GM19467 (cell line): ENCODE measurements at regions not wholly inside any gene's neighbourhood (a gene's known extent, or its start where the extent isn't known, plus 50 kb on each side); places are given as distances from the start of the nearest gene placed in this dataset.
"Not testable (repeated sequence)": the region's sequence is repeated elsewhere in the genome, so short reads cannot be mapped to it uniquely, and the experiment has no call there.

Experiments used
- ATAC-seq: cut with Tn5 transposase; IDR thresholded peaks from one replicate; pipeline ENCODE4 v1.9.1; 2021; ENCODE audit warnings: mild to moderate bottlenecking, moderate library complexity; ENCODE audit not compliant: unreplicated experiment

DNA sequence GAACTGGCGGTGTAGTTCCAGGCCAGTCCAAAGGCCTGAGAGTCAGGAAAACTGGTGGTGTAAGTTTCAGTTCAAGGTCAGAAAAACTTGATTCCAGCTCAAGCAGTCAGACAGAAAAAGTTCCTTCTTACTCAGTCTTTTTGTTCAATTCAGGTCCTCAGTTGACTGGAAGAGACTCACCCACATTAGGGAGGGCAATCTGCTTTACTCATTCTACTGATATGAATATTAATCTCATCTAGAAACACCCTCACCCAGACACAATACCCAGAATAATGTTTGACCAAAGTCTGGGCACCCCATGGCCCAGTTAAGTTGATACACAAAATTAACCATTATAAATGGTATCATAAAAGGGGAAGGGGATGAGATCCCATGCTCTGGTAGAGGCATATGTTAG is 50.1 kb upstream of the LTA4H start:
- no peak for ATAC-seq

DNA sequence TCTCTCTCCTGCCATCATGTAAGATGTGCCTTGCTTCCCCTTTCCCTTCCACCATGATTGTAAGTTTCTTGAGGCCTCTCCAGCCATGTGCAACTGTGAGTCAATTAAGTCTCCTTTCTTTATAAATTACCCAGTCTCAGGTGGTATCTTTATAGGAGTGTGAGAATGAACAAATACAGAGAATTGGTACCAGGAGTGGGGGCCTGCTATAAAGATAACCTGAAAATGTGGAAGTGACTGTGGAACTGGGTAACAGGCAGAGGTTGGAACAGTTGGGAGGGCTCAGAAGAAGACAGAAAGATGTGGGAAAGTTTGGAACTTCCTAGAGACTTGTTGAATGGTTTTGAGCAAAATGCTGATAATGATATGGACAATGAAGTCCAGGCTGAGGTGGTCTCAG is 50.8 kb upstream of the LTA4H start:
- ATAC-seq: not testable (repeated sequence)

DNA sequence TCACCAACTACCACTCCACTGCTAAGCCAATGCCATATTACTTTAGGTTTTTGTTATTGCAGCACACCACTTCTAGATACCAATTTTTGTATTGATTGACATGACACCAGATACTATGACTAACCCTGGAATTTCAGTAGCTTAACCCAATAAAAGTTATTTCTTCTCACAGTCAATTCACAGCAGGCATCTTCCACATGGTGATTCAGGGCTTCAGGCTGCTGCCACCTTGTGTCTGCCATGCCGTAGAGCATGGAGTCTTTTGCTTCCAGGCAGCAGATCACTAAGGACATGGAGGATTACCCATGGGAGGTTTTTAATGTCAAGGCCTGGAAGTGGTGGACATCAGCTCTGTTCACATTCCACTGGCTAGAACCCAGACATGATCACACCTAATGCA is 56.4 kb upstream of the LTA4H start:
- ATAC-seq: no peak

DNA sequence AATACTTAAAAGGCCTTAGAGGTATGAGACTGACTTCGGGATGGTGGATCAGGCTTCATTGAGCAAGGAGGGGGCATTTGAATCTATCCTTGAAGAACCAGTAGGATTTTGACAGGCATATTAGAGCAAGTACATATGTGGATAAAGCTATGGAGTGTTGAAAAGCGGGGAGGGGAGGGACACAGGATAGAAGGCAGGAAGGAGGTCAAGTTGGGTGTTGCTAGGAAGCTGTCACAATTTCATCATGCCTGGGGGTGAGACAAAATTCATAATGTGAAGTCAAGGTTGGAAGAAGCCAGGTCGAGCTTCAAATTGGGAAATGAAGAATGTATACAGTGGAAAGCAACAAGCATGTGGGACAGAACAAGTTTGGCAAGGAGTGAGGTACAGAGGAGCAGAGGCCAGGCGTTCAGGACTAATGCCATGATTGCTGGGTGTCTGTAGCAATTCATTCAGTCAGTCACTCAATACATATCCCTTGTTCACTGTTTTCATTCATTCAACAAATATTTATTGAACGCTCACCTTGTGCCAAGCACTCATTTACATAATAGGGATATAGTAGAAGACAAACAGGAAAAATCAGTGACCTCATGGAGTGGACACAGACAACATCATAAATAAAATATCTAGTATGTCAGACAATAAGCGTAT is 58.3 kb upstream of the LTA4H start:
- ATAC-seq: no peak

DNA sequence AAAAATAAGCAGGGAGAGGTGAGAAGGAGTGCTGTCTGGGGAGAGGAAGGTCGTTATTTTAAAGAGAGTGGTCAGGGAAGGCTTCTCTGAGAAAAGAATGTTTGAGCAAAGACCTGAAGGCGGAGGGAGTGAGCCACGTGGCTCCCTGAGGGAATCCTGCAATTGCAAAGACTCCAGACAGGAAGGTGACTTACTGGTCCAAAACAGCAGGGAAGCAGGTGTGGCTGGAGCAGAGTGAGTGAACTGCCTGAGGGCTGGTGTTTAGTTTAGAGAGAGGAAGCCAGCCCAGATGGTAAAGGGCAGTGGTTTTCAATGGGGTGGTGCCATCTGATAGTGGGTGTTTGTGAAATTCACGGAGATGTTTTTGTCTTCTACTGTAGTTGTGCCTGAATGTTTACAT is 58.8 kb upstream of the LTA4H start:
- no peak for ATAC-seq

DNA sequence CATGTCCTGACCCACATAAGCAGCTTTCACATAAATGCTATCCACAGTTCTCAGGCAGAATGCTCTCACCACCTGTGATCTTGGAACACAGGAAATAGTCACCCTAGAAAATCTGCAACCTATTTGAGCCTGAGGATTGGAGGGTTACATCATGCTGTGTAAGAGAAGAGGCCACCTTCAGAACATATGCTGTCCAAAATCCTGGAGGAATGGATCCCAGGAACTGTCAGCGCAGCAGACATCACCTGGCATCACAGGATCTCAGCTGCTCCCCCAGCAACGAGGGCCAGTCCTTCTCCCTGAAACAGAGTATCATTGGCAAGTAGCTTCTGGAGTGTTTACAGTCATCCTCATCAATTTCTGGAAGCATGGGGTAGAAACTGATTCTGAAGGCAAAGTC is 63.2 kb upstream of the LTA4H start:
- ATAC-seq: no peak

DNA sequence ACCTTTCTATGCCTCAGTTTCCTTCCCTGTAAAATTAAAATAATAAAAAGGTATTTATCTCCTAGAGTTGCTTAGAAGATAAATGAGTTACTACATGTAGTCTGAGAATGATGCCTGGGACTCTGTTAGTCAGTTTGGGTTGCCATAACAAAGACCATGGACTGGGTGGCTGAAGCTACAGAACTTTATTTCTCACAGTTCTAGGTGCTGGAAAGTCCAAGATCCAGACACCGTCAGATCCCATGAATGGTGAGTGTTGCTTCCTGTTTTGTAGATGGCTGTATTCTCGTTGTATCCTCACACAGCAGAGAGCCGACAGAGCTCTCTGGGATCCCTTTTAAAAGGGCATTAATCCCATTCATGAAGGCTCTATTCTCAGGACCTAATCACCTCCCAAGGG is 64.0 kb upstream of the LTA4H start:
- no peak for ATAC-seq

DNA sequence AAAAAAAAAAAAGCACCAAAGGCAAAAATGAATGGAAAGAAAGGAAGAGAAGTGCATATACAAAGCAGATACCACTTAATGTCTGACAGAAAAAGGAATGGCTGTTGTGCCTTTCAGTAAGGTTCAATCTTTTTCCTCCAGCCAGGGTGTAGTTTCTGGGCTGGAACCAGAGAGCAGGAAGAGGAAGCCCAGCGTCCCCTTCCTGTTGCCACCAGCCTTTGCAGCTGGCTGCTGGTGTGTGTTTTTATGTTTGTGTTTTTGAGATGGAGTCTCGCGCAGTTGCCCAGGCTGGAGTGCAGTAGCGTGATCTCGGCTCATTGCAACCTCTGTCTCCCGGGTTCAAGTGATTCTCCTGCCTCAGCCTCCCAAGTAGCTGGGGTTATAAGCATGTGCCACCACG is 64.6 kb upstream of the LTA4H start:
- no peak for ATAC-seq

DNA sequence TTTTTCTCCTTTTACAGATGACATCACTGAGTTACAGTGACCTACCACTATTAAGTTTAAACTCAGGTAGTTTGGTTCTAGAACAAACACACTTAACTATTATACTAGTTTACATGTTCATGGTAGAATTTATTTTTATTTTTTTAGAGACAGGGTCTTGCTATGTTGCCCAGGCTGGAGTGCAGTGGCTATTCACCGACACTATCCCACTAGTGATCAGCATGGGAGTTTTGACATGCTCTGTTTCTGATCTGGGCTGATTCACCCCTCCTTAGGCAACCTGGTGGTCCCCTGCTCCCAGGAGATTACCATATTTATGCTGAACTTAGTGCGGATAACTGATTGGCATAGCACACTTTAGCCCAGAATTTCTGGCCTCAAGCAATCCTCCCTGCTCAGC is 66.4 kb upstream of the LTA4H start:
- ATAC-seq: no peak

DNA sequence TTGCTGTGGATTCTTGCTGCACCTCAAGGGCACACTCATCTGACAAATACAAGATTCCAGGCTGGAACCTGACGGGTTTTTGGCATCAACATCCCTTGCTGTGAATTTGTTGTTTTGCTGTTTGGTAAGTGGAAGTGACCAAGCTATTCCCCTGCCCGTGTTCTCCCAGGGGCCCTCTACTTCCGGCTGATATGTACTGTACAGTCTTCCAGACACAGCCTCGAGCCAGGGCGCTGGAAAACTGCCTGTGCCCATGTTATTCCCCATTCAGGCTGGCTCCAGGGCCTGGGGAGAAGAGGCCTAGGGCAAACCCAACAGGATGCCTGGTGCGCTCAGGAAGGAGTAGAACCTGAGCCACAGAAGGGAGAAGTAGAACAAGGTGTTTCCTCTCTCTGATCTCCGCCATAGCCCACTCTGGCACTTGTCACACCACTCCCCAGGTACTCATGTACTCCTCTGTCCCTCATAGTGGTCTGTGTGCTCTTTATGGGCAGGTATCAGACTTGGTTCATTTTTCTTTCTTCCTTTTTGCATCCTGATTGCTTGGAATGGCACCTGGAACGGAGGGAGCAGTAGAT is 67.8 kb upstream of the LTA4H start:
- ATAC-seq: no peak

DNA sequence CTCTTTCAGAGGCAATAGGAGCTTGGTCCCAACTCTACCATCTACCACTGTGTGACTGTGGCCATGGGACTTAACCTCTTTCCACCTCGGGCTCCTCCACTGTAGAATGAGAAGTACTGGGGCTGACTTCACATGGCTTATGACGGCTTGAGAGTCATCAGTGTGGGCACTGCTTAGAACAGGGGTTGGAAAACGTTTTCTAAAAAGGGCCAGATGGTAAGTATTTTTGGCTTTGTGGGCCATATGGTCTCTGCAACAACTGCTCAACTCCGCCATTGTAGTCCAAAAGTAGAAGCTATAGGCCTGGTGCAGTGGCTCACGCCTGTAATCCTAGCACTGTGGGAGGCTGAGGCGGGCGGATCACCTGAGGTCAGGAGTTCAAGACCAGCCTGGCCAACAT is 69.2 kb upstream of the LTA4H start:
- ATAC-seq: no peak

DNA sequence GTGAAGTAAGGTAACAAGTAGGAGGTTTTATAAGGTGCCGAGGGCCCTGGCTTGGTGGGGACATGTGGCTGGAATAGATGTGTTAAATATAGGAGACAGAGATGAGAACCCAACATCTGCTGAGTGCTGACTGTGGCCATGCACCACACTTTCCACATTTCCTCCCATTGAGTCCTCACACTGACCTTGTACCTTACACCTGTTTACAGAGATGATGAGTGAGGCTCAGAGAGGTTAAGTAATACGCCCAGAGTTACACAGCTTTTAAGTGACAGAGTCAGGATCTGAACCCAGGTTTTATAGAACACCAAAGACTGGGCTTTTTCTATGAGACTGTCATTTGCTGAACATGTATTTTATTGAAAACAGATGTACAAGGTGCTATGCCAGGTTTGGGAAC is 70.8 kb upstream of the LTA4H start:
- ATAC-seq: no peak

DNA sequence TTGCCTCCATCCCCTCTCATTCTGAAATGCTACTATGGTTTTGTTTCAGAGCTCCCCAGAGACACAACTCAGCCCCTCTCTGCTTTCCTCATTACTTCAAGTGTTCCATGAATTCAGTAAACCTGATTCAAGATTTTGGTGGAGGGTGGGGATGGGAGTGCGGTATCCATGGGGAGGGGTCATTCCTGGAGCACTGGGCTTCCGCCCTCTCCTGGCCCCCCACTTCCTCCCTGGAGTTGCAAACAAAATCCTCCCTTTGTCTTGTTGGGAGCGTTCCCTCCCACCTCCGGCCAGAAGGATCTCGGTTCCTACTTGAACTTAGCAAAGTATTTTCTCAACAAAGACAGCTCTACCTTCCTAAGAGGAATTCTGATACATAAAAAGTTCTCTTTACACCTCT is 71.8 kb upstream of the LTA4H start:
- no peak for ATAC-seq

DNA sequence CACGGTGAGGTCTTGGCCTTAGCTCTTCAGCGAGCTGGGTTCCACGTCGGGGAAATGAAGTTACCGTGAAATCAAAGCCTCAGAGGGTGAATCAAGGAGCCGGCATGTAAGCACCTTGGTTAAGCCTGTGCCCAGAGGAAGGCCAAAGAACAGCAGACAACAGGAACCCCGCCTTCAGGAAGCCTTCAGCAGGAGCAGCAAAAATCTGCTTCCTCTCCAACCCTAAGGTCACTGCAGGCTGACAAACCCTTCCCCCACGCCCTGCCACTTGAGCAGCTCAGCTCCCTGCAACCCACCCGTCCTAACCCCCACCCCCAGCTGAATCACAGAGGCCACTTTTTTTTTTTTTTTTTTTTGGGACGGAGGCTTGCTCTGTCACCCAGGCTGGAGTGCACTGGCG is 72.9 kb upstream of the LTA4H start:
- ATAC-seq: no peak

DNA sequence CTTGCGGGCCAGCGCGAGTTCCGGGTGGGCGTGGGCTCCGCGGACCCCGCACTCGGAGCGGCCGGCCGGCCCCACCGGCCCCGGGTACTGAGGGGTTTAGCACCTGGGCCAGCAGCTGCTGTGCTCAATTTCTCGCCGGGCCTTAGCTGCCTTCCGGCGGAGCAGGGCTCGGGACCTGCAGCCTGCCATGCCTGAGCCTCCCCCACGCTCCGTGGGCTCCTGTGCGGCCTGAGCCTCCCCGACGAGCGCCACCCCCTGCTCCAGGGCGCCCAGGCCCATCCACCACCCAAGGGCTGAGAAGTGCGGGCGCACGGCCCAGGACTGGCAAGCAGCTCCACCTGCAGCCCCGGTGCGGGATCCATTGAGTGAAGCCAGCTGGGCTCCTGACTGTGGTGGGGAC is 73.6 kb upstream of the LTA4H start:
- not testable (repeated sequence) for ATAC-seq

DNA sequence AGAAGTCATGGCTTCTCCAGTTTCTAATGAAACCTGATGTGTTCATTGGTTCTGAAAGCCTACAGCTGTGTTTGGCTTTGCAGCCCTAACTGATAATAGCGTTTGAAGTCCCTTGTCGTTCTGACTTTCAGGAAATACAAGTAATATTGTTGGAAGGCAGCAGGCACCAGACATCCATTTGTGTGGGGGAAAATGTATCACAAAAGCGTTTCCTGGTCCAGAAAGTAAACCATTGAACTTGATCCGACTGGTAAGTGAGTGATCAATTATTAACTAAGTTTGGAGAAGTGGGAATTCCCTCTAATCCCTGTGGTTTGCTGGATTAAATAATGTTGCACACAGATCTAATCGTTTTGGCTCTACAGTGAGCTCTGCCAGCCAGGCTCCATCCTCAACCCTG is 77.3 kb upstream of the LTA4H start:
- no peak for ATAC-seq

DNA sequence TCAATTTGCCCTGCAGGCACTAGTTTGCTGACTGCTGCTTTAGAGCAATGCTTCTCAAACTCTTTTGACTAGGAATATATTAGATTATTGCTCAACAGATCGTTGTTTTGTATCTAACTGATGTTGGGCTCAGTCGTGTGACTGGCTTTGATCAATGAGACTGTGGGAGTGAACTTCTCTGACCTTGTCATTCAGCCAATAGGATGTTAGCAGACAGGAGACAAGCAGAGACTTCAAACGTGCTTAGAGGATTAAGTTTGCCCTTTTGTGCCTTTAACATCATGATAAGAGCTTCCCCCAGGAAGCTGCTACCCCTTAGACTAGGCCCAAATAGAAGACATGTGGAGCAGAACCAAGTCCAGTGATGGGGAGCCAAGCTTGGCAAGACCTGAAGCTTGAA is 76.7 kb upstream of the ELK3 start:
- ATAC-seq: no peak

DNA sequence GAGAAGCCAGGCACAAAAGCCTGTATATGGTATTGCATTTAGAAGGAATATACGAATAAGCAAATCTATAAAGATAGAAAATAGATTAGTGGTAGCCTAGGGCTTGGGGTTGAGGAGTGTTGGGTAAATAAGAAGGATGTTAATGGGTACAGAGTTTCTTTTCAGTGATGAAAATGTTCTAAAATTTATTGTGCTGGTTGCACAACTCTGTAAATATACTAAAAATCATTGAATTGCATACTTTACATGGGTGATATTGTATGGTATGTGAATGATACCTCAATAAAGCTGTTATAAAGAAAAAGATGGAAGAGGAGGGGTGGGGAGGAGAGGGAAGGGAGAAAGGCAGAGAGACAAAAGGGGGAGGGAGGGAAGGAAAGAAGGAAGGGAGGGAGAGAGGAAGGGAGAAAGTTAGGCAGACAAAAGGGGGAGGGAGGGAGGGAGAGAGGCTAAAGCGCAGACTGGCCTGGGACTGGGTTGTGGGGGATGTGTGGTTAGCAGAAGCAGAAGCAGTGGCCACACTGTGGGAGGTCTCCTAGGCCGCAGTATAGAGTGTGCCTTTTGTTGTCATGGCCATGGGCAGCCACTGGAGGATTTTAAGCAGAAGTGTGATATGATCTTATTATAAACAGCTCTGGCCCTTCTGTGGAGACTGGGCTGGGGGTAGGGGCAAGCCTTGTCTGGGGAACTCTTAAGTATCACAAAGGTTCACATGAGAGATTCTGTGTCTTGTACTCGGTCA is 73.6 kb upstream of the ELK3 start:
- ATAC-seq: peak; percentile 68

DNA sequence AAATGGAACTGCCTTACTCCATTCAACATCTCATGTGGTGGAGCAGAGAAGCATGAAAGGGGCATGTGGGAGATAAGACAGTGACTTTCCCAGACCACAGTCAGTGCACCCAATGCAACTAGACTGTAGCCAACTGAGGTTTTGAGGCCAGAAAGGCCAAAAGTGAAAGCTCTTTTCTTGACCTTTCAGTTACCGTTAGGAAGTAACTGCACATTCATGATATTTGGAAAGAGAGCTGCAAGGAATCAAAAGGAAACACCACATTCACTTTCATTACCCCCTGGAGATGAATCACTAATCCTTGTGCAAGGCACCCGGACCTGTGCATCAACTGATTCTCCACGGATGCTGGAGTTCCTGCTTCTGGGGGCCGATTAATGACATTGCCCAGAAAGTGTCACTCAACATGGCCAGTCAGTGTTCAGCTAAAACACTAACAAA is 72.9 kb upstream of the ELK3 start:
- ATAC-seq: peak; percentile 66

DNA sequence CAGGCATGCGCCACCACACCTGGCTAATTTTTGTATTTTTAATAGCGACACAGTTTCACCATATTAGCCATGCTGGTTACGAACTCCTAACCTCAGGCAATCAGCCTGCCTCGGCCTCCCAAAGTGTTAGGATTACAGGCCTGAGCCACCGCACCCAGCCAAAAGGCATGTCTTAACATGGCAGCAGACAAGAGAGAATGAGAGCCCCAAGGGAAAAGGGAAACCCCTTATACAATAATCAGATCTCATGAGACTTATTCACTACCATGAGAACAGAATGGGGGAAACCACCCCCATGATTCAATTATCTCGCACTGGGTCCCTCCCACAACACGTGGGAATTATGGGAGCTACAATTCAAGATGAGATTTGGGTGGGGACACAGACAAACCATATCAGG is 65.9 kb upstream of the ELK3 start:
- not testable (repeated sequence) for ATAC-seq

DNA sequence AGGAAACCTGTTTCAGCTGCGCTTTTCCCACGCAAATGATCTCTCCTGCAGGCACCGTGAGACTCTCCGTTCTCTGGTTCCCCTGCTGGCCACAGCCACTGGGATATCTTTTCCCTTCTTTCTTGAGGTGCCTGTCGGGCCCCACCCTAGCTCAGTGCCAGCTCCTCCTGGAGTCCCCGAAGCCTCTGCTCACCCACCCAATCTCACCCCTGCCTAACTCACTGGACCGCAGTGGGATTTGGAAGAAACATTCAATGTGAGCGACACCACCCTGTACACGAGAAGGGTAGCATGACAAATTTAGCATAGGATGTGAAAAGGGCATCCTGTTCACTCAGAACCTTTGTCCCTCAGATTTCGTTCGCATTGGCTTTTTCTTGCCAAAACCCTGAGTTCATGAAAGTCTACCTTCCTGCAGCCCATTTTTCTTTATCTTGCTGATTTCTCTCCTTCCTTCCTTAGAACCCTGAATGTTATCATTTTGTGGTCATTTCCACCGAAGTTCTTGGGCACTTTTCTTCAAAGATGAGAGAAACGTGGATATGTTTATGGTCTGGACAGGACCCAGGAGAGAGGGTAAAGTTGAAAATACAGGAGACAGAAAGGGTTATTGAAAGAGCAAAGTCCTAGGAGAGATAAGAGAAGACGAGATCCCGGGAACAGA is 63.6 kb upstream of the ELK3 start:
- no peak for ATAC-seq

DNA sequence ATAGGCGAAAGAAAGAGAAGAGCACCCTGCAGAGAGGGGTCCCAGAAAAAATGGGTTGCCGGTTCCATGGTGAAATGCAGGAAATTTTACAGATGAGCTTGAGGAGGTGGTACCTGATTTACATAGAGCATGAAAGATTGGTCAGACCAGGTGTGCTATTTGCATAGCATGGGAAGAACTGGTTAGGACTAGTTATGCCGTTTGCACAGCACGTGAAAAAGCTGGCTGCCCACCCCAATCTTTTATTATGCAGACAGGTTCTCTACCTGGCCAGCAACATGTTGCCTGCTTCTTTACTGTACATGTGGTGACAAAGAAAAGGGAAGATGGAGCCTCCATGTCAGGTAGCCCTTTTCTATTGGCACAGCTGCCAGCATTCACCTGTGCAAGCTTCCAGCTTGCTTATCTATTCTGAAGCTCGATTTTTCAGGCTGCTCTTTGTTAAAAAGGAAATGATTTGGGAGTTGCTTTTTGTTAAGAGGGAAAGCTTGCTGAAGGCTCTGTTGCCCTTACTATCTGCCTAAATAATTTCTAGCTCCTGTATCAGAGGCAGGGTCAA is 62.9 kb upstream of the ELK3 start:
- no peak for ATAC-seq
